ENCODE measurements at regions not wholly inside any gene's neighbourhood (a gene's known extent, or its start where the extent isn't known, plus 50 kb on each side); places are given as distances from the start of the nearest gene placed in this dataset.

DNA sequence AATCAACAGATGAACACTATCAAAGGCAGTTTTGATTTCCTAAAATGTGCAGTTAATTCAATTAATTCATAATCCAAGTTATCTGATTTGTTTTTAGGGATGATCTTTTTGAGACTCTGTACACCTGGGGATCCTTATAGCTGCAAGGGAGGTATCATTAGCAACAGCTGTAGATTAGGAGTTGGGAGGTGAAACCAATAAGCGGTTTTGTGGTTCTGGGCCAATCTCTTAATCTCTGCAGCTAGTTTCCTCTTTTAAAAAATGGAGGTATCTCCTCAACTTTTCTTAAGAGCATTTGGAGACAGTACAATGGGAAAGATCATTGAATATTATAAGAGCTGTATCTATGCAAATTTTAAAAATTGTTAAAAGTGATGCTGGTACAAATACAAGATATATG is 126.0 kb downstream of the MC4R start:
- no peak for TF ChIP-seq POLR2A (IDR thresholded peaks at IDR 0.05)
- TF ChIP-seq, protein P1, sequence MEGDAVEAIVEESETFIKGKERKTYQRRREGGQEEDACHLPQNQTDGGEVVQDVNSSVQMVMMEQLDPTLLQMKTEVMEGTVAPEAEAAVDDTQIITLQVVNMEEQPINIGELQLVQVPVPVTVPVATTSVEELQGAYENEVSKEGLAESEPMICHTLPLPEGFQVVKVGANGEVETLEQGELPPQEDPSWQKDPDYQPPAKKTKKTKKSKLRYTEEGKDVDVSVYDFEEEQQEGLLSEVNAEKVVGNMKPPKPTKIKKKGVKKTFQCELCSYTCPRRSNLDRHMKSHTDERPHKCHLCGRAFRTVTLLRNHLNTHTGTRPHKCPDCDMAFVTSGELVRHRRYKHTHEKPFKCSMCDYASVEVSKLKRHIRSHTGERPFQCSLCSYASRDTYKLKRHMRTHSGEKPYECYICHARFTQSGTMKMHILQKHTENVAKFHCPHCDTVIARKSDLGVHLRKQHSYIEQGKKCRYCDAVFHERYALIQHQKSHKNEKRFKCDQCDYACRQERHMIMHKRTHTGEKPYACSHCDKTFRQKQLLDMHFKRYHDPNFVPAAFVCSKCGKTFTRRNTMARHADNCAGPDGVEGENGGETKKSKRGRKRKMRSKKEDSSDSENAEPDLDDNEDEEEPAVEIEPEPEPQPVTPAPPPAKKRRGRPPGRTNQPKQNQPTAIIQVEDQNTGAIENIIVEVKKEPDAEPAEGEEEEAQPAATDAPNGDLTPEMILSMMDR (IDR thresholded peaks at IDR 0.05), result no peak

Data from adrenal gland (tissue), 5 donors.